ENCODE measurements at regions not wholly inside any gene's neighbourhood (a gene's known extent, or its start where the extent isn't known, plus 50 kb on each side); places are given as distances from the start of the nearest gene placed in this dataset.

- peak in 1 of 2 experiments; percentile 28 for DNase-seq
Observed at GRCh38 chr11:128187377-128187776, 400.0 kb downstream of the ETS1 start.

- DNase-seq = no peak
Observed at GRCh38 chr11:128184981-128185380, 402.4 kb downstream of the ETS1 start.

DNA sequence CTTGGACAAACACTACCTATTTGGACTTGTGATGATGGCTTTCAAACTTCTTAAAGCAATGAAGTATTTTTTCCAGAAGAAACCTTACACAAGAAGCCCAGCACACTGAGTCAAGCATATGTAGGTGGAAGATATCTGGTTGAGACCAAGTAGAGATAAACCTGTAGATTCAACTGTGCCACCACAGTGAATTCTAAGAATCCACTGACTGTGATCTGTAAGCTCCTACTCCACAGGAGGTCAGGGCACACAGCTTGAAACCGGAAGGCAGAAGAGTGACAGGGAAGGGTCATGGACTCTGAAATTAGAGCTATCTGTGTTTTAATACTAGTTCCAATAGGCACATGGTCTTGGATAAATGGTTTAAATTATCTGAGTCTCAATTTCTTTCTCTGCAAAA lies 404.5 kb downstream of the ETS1 start:
- no peak for DNase-seq

- no peak for DNase-seq
Observed at GRCh38 chr11:128181984-128182383, 405.4 kb downstream of the ETS1 start.

- no peak for DNase-seq
Observed at GRCh38 chr11:128181088-128181480, 406.3 kb downstream of the ETS1 start.

GRCh38 chr11:128180441-128181087 lies 406.8 kb downstream of the ETS1 start:
- DNase-seq = peak; percentile 91 to 96

DNA sequence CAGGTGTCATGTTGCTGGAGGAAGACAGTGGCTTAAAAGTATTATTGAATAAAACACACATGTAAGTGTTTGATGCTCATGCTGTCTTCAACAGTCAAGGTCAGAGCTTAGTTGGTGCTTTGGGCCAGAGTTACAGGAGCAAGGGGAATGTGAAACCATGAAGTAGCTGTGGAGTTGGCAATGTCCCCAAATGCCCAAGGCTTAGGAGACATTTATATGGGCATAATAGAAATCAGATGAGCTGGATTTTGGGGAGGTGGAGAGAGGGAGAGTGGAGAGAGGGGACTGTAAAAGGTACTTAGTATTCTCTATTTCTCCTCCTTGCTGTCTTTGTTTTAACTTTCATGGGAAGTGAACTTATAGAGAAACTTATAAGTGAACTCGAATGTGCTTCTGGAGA lies 407.8 kb downstream of the ETS1 start:
- DNase-seq = no peak

- DNase-seq = no peak
Observed at GRCh38 chr11:128179039-128179438, 408.3 kb downstream of the ETS1 start.

GRCh38 chr11:128174465-128175291 lies 412.7 kb downstream of the ETS1 start:
- peak; percentile 16 to 78 for DNase-seq

GRCh38 chr11:128172046-128172878 lies 415.1 kb downstream of the ETS1 start:
- DNase-seq = peak; percentile 23 to 83

GRCh38 chr11:128171506-128171905 lies 415.9 kb downstream of the ETS1 start:
- DNase-seq = peak in 1 of 2 experiments; percentile 16

GRCh38 chr11:128165572-128165971 lies 421.8 kb downstream of the ETS1 start:
- DNase-seq = no peak

DNA sequence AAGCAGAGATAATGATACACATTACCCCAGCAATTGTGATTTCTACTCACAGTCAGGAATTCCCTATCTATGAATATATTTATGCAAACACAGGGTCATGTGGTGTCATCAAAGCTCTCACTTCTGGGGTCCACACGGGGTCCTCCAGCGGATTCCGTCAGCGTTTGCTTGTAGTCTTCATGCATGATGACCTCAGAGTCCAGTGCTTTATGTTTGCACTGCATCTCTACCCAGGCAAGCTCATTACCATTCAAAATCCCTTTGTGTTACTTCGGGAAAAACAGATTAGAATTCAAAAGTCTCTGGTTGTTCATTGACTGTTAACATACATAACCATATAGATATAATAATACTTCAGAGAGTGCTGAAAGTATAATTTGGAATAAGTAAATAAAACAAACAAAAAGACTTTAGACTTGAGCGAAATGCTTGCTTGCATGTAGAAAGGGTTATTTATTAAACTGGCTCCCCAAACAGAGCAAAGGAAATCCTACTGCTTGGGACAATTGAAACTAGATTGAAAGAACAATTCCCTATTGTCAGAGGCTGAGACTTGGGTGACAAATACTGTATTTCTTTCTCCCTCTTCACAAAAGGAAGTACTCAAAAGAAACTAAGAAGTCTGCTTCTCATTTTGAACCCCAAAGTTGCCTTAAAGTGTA lies 423.1 kb downstream of the ETS1 start:
- no peak for DNase-seq

DNA sequence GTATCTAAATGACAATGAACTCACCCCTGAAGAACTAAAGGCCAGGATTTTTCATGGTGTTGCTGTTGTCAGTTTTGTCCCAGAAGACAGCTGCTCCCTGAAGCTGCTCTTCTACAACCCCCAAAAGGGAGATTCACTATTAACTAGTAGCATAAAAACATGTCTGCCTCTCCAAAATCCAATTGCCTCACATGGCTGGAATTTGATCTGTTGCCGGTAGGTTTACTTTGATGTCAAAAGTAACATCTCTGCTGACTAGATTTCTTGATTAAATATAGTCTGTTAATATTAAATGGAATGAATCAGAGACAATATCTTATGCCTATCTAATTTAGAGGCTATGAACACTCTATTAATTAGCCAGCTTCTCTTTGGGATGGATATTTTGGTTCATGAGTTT lies 425.4 kb downstream of the ETS1 start:
- DNase-seq = no peak

DNA sequence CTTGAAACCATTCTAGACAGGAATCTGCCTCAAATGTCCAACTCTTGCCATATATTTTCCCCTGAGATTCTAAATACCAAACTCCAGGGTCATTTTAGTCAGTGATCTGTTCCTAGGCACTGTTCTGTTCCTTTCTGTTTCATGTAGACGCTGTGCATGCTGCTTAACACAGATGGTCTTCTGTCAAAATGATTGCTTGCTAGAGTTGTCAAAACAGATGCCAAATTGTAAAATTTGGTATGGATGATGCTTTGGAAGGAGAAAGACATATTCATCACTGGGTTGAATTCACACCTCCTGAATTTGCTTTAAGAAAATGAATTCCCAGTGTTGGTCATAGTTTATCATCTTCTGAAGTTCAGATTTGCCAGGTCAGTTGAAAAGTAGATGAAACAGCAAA lies 425.9 kb downstream of the ETS1 start:
- DNase-seq = no peak

- DNase-seq = no peak
Observed at GRCh38 chr11:128158860-128159259, 428.5 kb downstream of the ETS1 start.

GRCh38 chr11:128157423-128158298 lies 429.7 kb downstream of the ETS1 start:
- peak; percentile 33 to 74 for DNase-seq

GRCh38 chr11:128156486-128156885 lies 430.9 kb downstream of the ETS1 start:
- DNase-seq = no peak

DNA sequence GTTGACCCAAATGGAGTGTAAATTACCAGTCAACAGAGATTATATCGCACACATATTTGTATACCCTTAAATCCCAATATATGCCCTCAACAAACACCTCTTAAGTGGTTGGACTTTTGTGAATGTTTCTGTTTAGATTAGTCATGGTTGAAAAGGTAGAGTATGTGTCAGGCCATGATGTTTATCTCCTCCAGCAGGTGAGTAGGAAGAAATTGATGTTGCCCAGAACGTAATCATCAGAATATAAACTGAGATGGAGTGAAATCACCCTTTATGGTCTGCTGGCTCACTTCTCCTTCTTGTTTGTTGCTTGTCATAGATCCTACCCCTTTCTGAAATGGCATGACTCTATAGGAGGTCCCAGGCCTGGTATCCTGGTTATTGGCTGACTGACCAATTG lies 431.8 kb downstream of the ETS1 start:
- DNase-seq = no peak

- no peak for DNase-seq
Observed at GRCh38 chr11:128153697-128154048, 433.7 kb downstream of the ETS1 start.

DNA sequence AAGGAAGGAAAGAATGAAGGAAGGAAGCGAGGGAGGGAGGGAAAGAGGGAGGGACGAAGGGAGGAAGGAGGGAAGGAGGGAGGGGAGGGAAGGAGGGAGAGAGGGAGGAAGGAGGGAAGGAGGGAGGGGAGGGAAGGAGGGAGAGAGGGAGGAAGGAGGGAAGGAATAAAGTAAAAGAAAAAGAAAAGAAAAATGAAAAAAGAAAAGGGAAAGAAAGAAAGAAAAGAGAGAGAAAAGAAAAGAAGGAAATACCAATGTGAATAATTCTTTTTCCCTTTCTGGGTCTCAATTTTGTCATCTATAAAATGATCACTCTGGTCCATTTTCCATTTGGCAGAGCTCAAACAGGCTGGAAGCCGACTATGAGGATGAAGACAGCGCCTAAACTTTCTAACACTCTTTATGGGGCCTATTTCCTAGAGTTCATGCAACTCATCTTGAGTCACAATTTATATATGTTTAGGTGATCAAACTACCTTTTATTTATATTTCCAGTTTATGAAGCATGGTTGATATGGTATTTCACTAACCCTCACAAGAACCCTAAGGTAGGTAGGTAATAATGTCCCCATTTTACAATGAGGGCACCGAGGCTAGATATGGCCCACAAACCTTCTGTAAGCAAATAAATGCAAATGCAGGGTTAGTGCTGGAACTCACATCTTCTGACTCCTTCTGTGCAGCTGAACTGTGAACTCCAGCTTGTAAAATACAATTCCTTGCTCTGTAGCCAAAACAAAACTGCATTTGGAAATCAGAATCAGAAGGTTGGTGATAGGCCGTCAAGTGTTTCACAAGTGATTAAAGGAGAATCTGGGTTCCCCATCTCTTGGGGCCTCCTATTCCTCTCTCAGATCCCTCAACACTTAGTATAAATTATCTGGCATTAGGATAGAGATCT lies 434.3 kb downstream of the ETS1 start:
- no peak for DNase-seq
